Calu3 (cell line): ENCODE measurements at regions not wholly inside any gene's neighbourhood (a gene's known extent, or its start where the extent isn't known, plus 50 kb on each side); places are given as distances from the start of the nearest gene placed in this dataset.
"Not testable (repeated sequence)": the region's sequence is repeated elsewhere in the genome, so short reads cannot be mapped to it uniquely, and the experiment has no call there.

Experiments
- BruUV-seq: library from RNA; stranded (reverse); fragments of 400-500 nt; replicated peaks from 2 replicates; lab custom pipeline; 2021; lab: Mats Ljungman, UMichigan
- CTCF ChIA-PET: fragments of 300-600 bp; sonication (Branson Sonifier 250); formaldehyde crosslinking; loops from one replicate; lab custom pipeline; 2022; ENCODE audit warnings: antibody characterized with exemption; lab: Charles Lee
- DNase-seq: peaks from one replicate; pipeline ENCODE4 v3.0.0; 2022
- H3K27ac Mint-ChIP-seq: one replicate; pipeline ENCODE4 v1.8.0; 2022; ENCODE audit warnings: mixed read lengths; ENCODE audit not compliant: unreplicated experiment
- H3K27me3 Mint-ChIP-seq: one replicate; pipeline ENCODE4 v1.8.0; 2022; ENCODE audit warnings: mixed read lengths; ENCODE audit not compliant: unreplicated experiment
- H3K36me3 Mint-ChIP-seq: one replicate; pipeline ENCODE4 v1.8.0; 2022; ENCODE audit warnings: mild to moderate bottlenecking, moderate library complexity, mixed read lengths; ENCODE audit not compliant: insufficient read depth, unreplicated experiment
- H3K4me1 Mint-ChIP-seq: one replicate; pipeline ENCODE4 v1.8.0; 2022; ENCODE audit warnings: mild to moderate bottlenecking, low read depth, mixed read lengths; ENCODE audit not compliant: unreplicated experiment
- H3K4me3 Mint-ChIP-seq: one replicate; pipeline ENCODE4 v1.8.0; 2022; ENCODE audit warnings: mild to moderate bottlenecking, low read depth, moderate library complexity, mixed read lengths; ENCODE audit not compliant: unreplicated experiment
- H3K9me3 Mint-ChIP-seq: one replicate; pipeline ENCODE4 v1.8.0; 2022; ENCODE audit warnings: low read depth, mixed read lengths; ENCODE audit not compliant: unreplicated experiment
- intact Hi-C: fragments of 100-400 bp; cut with micrococcal nuclease; formaldehyde crosslinking; loops from one replicate; pipeline ENCODE4 v1.10.0; 2022; ENCODE audit not compliant: unreplicated experiment
- TF ChIP-seq, protein P1 (sequence below): fragments of 200-600 bp; IDR thresholded peaks from one replicate; pipeline ENCODE4 v1.8.0; 2022; ENCODE audit warnings: antibody characterized with exemption; ENCODE audit not compliant: unreplicated experiment

DNA sequence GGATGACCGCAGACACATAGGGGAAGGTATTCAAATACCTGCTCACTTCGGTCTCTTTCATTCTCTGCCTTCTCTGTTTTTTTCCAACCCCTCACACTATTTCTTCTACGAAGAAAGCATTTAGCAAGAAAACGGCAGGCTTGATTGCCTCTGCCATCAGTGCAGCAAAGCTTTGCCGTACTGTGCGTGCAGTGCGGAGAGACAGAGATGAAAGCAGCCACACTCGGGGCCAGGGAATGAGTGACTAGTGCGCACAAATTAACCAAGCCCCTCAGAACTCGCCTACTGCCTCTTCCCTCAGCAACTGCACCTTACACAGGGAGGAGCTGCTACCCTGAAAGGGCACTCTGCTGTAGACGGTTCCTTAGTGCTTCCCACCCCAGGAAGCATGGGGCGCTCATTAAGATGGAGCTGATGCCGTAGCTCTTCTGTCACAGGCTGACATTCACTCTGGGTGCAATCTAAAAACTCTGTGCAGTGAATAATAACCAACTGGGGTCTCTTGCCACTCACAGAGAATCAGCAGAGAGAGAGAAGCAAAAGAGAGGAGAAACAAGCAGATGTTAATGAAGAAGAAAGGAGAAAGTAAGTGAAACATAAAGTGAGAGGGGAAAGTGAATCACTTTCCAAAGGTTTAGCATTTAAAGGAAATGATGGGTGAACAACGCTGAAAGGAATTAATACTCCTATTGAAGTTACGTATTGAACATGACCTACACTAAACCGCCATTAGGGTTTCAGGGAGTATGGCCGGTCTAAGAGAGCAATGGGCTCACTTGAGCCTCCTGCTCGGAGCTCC lies 69.4 kb downstream of the GRIN2B start:
- BruUV-seq: no TSS peak
- Mint-ChIP-seq H3K9me3 (no peaks in the 10 kb centered on the region), H3K27ac (no peak overlapping the region), H3K27me3 (peaks cover 49% of the 10 kb centered on the region), H3K4me1 (no peaks in the 10 kb centered on the region), H3K36me3 (no peaks in the 10 kb centered on the region), H3K4me3 (no peak overlapping the region)
- CTCF ChIA-PET: no interaction called here
- no peak for DNase-seq
- intact Hi-C loops: no loop called here
- TF ChIP-seq, protein P1, sequence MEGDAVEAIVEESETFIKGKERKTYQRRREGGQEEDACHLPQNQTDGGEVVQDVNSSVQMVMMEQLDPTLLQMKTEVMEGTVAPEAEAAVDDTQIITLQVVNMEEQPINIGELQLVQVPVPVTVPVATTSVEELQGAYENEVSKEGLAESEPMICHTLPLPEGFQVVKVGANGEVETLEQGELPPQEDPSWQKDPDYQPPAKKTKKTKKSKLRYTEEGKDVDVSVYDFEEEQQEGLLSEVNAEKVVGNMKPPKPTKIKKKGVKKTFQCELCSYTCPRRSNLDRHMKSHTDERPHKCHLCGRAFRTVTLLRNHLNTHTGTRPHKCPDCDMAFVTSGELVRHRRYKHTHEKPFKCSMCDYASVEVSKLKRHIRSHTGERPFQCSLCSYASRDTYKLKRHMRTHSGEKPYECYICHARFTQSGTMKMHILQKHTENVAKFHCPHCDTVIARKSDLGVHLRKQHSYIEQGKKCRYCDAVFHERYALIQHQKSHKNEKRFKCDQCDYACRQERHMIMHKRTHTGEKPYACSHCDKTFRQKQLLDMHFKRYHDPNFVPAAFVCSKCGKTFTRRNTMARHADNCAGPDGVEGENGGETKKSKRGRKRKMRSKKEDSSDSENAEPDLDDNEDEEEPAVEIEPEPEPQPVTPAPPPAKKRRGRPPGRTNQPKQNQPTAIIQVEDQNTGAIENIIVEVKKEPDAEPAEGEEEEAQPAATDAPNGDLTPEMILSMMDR: no peak

- Mint-ChIP-seq H3K9me3 (no peaks in the 10 kb centered on the region), H3K4me3 (no peak overlapping the region), H3K36me3 (no peaks in the 10 kb centered on the region), H3K27me3 (peaks cover 30% of the 10 kb centered on the region), H3K27ac (no peak overlapping the region), H3K4me1 (no peaks in the 10 kb centered on the region)
- intact Hi-C loops: loop anchor here (2.0 to 5.0 kb wide), 2 partner anchors 41 to 163 kb away; no protein-coding TSS in a partner anchor
- CTCF ChIA-PET: interaction anchor here (0.7 to 1.4 kb wide), 6 partner anchors 28 to 543 kb away, joined by 3 to 11 read pairs (median 5); no protein-coding TSS in a partner anchor
- BruUV-seq: no TSS peak
- peak; percentile 4 for DNase-seq
- TF ChIP-seq, protein P1: no peak
Observed at GRCh38 chr12:13905794-13906193, 75.6 kb downstream of the GRIN2B start.

DNA sequence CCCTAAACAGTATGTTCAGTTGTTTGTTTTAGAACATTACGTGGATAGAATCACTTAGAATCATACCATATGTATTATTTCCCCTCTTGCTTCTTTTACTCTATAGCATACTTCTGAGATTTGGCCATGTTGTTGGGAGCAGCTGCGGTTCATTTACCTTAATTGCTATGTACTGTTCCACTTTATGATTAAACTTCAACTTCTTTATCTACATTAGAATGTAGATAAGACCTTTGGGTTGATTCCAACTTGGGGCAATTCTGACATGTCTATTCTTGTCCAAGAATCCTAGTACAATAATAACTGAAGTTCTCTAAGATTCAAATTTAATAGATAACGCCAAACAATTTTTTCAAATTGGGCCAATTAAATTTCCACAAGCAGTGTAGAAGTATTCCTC lies 80.7 kb downstream of the GRIN2B start:
- H3K27ac Mint-ChIP-seq: no peak overlapping the region
- peaks cover 4% of the 10 kb centered on the region for H3K9me3 Mint-ChIP-seq
- no peaks in the 10 kb centered on the region for H3K36me3 Mint-ChIP-seq
- intact Hi-C loops: no loop called here
- no peaks in the 10 kb centered on the region for H3K4me1 Mint-ChIP-seq
- CTCF ChIA-PET: no interaction called here
- TF ChIP-seq, protein P1: no peak
- H3K4me3 Mint-ChIP-seq: no peak overlapping the region
- peaks cover 11% of the 10 kb centered on the region for H3K27me3 Mint-ChIP-seq
- DNase-seq: no peak
- no TSS peak for BruUV-seq

DNA sequence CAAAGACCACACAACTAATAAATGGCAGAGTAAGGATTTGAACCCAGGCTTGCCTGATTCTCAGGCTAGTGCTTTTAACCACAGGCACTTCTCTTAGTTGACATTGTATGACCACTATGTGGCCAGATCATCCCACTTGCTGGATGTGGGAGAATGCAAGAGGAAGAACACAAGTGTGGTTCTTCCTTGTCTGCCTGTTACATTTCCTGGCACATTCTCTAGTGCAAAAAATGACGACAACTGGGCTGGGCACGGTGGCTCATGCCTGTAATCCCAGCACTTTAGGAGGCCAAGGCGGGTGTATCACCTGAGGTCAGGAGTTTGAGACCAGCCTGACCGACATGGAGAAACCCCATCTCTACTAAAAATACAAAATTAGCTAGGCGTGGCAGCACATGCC lies 83.0 kb downstream of the GRIN2B start:
- H3K27ac Mint-ChIP-seq, H3K4me1 Mint-ChIP-seq, H3K9me3 Mint-ChIP-seq, H3K36me3 Mint-ChIP-seq, DNase-seq, CTCF ChIA-PET, intact Hi-C loops, BruUV-seq, H3K4me3 Mint-ChIP-seq: not testable (repeated sequence)
- peaks cover 14% of the 10 kb centered on the region for H3K27me3 Mint-ChIP-seq

DNA sequence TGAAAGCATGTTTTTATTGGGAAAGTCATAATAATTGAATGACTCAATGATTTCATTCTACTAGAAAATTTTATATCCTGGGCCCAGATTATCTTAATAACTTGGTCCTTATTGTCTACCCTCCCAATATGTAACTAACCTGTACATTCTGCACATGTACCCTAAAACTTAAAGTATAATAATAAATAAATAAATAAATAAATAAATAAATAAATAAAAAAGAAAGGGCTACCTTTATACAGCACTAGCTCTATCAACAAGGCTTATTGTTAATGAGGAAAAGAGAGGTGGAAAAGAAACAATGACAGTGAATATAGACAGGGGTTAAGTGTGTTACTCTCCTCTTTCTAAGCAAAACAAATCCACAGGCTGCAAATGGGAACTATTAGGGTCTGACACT lies 83.6 kb downstream of the GRIN2B start:
- Mint-ChIP-seq H3K36me3 (no peaks in the 10 kb centered on the region), H3K4me1 (no peaks in the 10 kb centered on the region), H3K27me3 (peaks cover 14% of the 10 kb centered on the region), H3K27ac (no peak overlapping the region), H3K9me3 (peaks cover 4% of the 10 kb centered on the region), H3K4me3 (no peak overlapping the region)
- DNase-seq: no peak
- TF ChIP-seq, protein P1: no peak
- no TSS peak for BruUV-seq
- CTCF ChIA-PET: no interaction called here
- intact Hi-C loops: no loop called here
